ENCODE measurements at regions not wholly inside any gene's neighbourhood (a gene's known extent, or its start where the extent isn't known, plus 50 kb on each side); places are given as distances from the start of the nearest gene placed in this dataset.

- H3K4me3 ChIP-seq: no peak overlapping the region
These were observed 134.6 kb upstream of the SYNDIG1 start for GRCh38 chr20:24334830-24335229.

GRCh38 chr20:24332956-24333355 lies 136.5 kb upstream of the SYNDIG1 start:
- Histone ChIP-seq H3K4me1 (ENCODE audit: insufficient read depth) (no peaks in the 10 kb centered on the region), H3K9me3 (ENCODE audit: low read depth) (no peaks in the 10 kb centered on the region), H3K4me2 (no peak overlapping the region), H3K36me3 (replicated peaks; ENCODE audit: insufficient read depth, low read depth) (no peaks in the 10 kb centered on the region), H3K27ac (no peak overlapping the region), H3K4me3 (no peak overlapping the region), H3K27me3 (no peaks in the 10 kb centered on the region), H3K9me2 (replicated peaks; ENCODE audit: insufficient read depth) (no peaks in the 10 kb centered on the region), H2AFZ (no peak overlapping the region), H3K79me2 (no peaks in the 10 kb centered on the region), H4K20me1 (ENCODE audit: insufficient read depth, poor library complexity, severe bottlenecking) (no peaks in the 10 kb centered on the region)
- no peak for DNase-seq (ENCODE audit: low spot score)
- TF ChIP-seq EZH2phosphoT487 (IDR thresholded peaks at IDR 0.05; ENCODE audit: low read depth, severe bottlenecking, unreplicated experiment) (no peak), CTCF (IDR thresholded peaks at IDR 0.05; ENCODE audit: poor library complexity) (no peak), EZH2 (IDR thresholded peaks at IDR 0.05; ENCODE audit: borderline replicate concordance) (no peak)

More at GRCh38 chr20:24334830-24335229, 134.6 kb upstream of the SYNDIG1 start:
- DNase-seq (ENCODE audit: low spot score): no peak
- Histone ChIP-seq H3K4me2 (no peak overlapping the region), H4K20me1 (ENCODE audit: insufficient read depth, poor library complexity, severe bottlenecking) (no peaks in the 10 kb centered on the region), H3K79me2 (no peaks in the 10 kb centered on the region), H3K9me2 (replicated peaks; ENCODE audit: insufficient read depth) (no peaks in the 10 kb centered on the region), H3K36me3 (replicated peaks; ENCODE audit: insufficient read depth, low read depth) (no peaks in the 10 kb centered on the region), H3K27me3 (no peaks in the 10 kb centered on the region), H3K4me1 (ENCODE audit: insufficient read depth) (no peaks in the 10 kb centered on the region), H2AFZ (no peak overlapping the region), H3K27ac (no peak overlapping the region), H3K9me3 (ENCODE audit: low read depth) (no peaks in the 10 kb centered on the region)
- no peak for TF ChIP-seq EZH2 (IDR thresholded peaks at IDR 0.05; ENCODE audit: borderline replicate concordance)
- TF ChIP-seq EZH2phosphoT487 (IDR thresholded peaks at IDR 0.05; ENCODE audit: low read depth, severe bottlenecking, unreplicated experiment): no peak
- no peak for TF ChIP-seq CTCF (IDR thresholded peaks at IDR 0.05; ENCODE audit: poor library complexity)
- 93% methylated on average over 2 of the region's 2 CpGs for WGBS (ENCODE audit: low lambda C conversion rate, missing lambda C conversion rate)

- Histone ChIP-seq H3K27me3 (no peaks in the 10 kb centered on the region), H3K4me3 (no peak overlapping the region), H2AFZ (no peak overlapping the region), H3K36me3 (replicated peaks; ENCODE audit: insufficient read depth, low read depth) (no peaks in the 10 kb centered on the region), H3K79me2 (no peaks in the 10 kb centered on the region), H3K27ac (no peak overlapping the region), H3K9me2 (replicated peaks; ENCODE audit: insufficient read depth) (no peaks in the 10 kb centered on the region), H3K4me2 (no peak overlapping the region), H3K4me1 (ENCODE audit: insufficient read depth) (no peaks in the 10 kb centered on the region), H4K20me1 (ENCODE audit: insufficient read depth, poor library complexity, severe bottlenecking) (no peaks in the 10 kb centered on the region), H3K9me3 (ENCODE audit: low read depth) (no peaks in the 10 kb centered on the region)
- WGBS (ENCODE audit: low lambda C conversion rate, missing lambda C conversion rate): 88% methylated on average over 4 of the region's 4 CpGs
- no peak for TF ChIP-seq CTCF (IDR thresholded peaks at IDR 0.05; ENCODE audit: poor library complexity)
- TF ChIP-seq EZH2phosphoT487 (IDR thresholded peaks at IDR 0.05; ENCODE audit: low read depth, severe bottlenecking, unreplicated experiment): no peak
- TF ChIP-seq EZH2 (IDR thresholded peaks at IDR 0.05; ENCODE audit: borderline replicate concordance): no peak
- DNase-seq (ENCODE audit: low spot score): no peak
These were observed 137.5 kb upstream of the SYNDIG1 start for GRCh38 chr20:24331939-24332338.

- Histone ChIP-seq H3K27ac (no peak overlapping the region), H3K9me3 (ENCODE audit: low read depth) (no peaks in the 10 kb centered on the region), H3K79me2 (no peaks in the 10 kb centered on the region), H4K20me1 (ENCODE audit: insufficient read depth, poor library complexity, severe bottlenecking) (no peaks in the 10 kb centered on the region), H3K9me2 (replicated peaks; ENCODE audit: insufficient read depth) (no peaks in the 10 kb centered on the region), H3K4me2 (no peak overlapping the region), H3K4me3 (no peak overlapping the region), H3K27me3 (no peaks in the 10 kb centered on the region), H3K36me3 (replicated peaks; ENCODE audit: insufficient read depth, low read depth) (no peaks in the 10 kb centered on the region), H2AFZ (no peak overlapping the region), H3K4me1 (ENCODE audit: insufficient read depth) (no peaks in the 10 kb centered on the region)
- 90% methylated on average over 2 of the region's 2 CpGs for WGBS (ENCODE audit: low lambda C conversion rate, missing lambda C conversion rate)
- DNase-seq (ENCODE audit: low spot score): no peak
- TF ChIP-seq EZH2phosphoT487 (IDR thresholded peaks at IDR 0.05; ENCODE audit: low read depth, severe bottlenecking, unreplicated experiment) (no peak), CTCF (IDR thresholded peaks at IDR 0.05; ENCODE audit: poor library complexity) (no peak), EZH2 (IDR thresholded peaks at IDR 0.05; ENCODE audit: borderline replicate concordance) (no peak)
These were observed 140.5 kb upstream of the SYNDIG1 start for GRCh38 chr20:24328901-24329300.

All from hepatocyte (in vitro differentiated cells).